ENCODE measurements at regions not wholly inside any gene's neighbourhood (a gene's known extent, or its start where the extent isn't known, plus 50 kb on each side); places are given as distances from the start of the nearest gene placed in this dataset.

- Histone ChIP-seq H3K27me3 (ENCODE audit: insufficient read depth, insufficient read length) (no peaks in the 10 kb centered on the region), H3K9me3 (ENCODE audit: insufficient read depth, low read length) (no peaks in the 10 kb centered on the region), H3K4me3 (ENCODE audit: insufficient read length, low read depth) (no peak overlapping the region), H3K9ac (ENCODE audit: insufficient read length, low read depth) (no peak overlapping the region), H3K36me3 (ENCODE audit: insufficient read depth, insufficient read length, low read length) (no peaks in the 10 kb centered on the region), H3K4me1 (ENCODE audit: insufficient read depth, insufficient read length) (no peaks in the 10 kb centered on the region)
- no peak for TF ChIP-seq SUZ12 (IDR thresholded peaks at IDR 0.05; ENCODE audit: extremely low read depth, insufficient read depth, insufficient read length)
- no peak for TF ChIP-seq ZNF274 (IDR thresholded peaks at IDR 0.05; ENCODE audit: low read depth, low read length)
- no peak for TF ChIP-seq YY1 (IDR thresholded peaks at IDR 0.05; ENCODE audit: insufficient read depth, insufficient read length)
- DNase-seq (ENCODE audit: low read depth, low spot score): no peak
Measured at GRCh38 chr14:58697930-58698642, 60.3 kb downstream of the DACT1 start.

- DNase-seq (ENCODE audit: low read depth, low spot score): no peak
- Histone ChIP-seq H3K9me3 (ENCODE audit: insufficient read depth, low read length) (no peaks in the 10 kb centered on the region), H3K36me3 (ENCODE audit: insufficient read depth, insufficient read length, low read length) (no peaks in the 10 kb centered on the region), H3K4me1 (ENCODE audit: insufficient read depth, insufficient read length) (no peaks in the 10 kb centered on the region), H3K4me3 (ENCODE audit: insufficient read length, low read depth) (no peak overlapping the region), H3K27me3 (ENCODE audit: insufficient read depth, insufficient read length) (no peaks in the 10 kb centered on the region), H3K9ac (ENCODE audit: insufficient read length, low read depth) (no peak overlapping the region)
- TF ChIP-seq YY1 (IDR thresholded peaks at IDR 0.05; ENCODE audit: insufficient read depth, insufficient read length) (no peak), SUZ12 (IDR thresholded peaks at IDR 0.05; ENCODE audit: extremely low read depth, insufficient read depth, insufficient read length) (no peak), ZNF274 (IDR thresholded peaks at IDR 0.05; ENCODE audit: low read depth, low read length) (no peak)
Measured at GRCh38 chr14:58699681-58700205, 62.0 kb downstream of the DACT1 start.

- Histone ChIP-seq H3K9ac (ENCODE audit: insufficient read length, low read depth) (no peak overlapping the region), H3K4me1 (ENCODE audit: insufficient read depth, insufficient read length) (no peaks in the 10 kb centered on the region), H3K4me3 (ENCODE audit: insufficient read length, low read depth) (no peak overlapping the region), H3K36me3 (ENCODE audit: insufficient read depth, insufficient read length, low read length) (no peaks in the 10 kb centered on the region), H3K27me3 (ENCODE audit: insufficient read depth, insufficient read length) (no peaks in the 10 kb centered on the region), H3K9me3 (ENCODE audit: insufficient read depth, low read length) (no peaks in the 10 kb centered on the region)
- TF ChIP-seq SUZ12 (IDR thresholded peaks at IDR 0.05; ENCODE audit: extremely low read depth, insufficient read depth, insufficient read length) (no peak), YY1 (IDR thresholded peaks at IDR 0.05; ENCODE audit: insufficient read depth, insufficient read length) (no peak), ZNF274 (IDR thresholded peaks at IDR 0.05; ENCODE audit: low read depth, low read length) (no peak)
- no peak for DNase-seq (ENCODE audit: low read depth, low spot score)
Measured at GRCh38 chr14:58701156-58701555, 63.4 kb downstream of the DACT1 start.

GRCh38 chr14:58701604-58702003, 63.8 kb downstream of the DACT1 start:
- Histone ChIP-seq H3K27me3 (ENCODE audit: insufficient read depth, insufficient read length) (no peaks in the 10 kb centered on the region), H3K9ac (ENCODE audit: insufficient read length, low read depth) (no peak overlapping the region), H3K9me3 (ENCODE audit: insufficient read depth, low read length) (no peaks in the 10 kb centered on the region), H3K4me1 (ENCODE audit: insufficient read depth, insufficient read length) (no peaks in the 10 kb centered on the region), H3K4me3 (ENCODE audit: insufficient read length, low read depth) (no peak overlapping the region), H3K36me3 (ENCODE audit: insufficient read depth, insufficient read length, low read length) (no peaks in the 10 kb centered on the region)
- no peak for TF ChIP-seq ZNF274 (IDR thresholded peaks at IDR 0.05; ENCODE audit: low read depth, low read length)
- no peak for TF ChIP-seq SUZ12 (IDR thresholded peaks at IDR 0.05; ENCODE audit: extremely low read depth, insufficient read depth, insufficient read length)
- TF ChIP-seq YY1 (IDR thresholded peaks at IDR 0.05; ENCODE audit: insufficient read depth, insufficient read length): no peak
- DNase-seq (ENCODE audit: low read depth, low spot score): no peak

- Histone ChIP-seq H3K4me1 (ENCODE audit: insufficient read depth, insufficient read length) (no peaks in the 10 kb centered on the region), H3K36me3 (ENCODE audit: insufficient read depth, insufficient read length, low read length) (no peaks in the 10 kb centered on the region), H3K9ac (ENCODE audit: insufficient read length, low read depth) (no peak overlapping the region), H3K4me3 (ENCODE audit: insufficient read length, low read depth) (no peak overlapping the region), H3K27me3 (ENCODE audit: insufficient read depth, insufficient read length) (no peaks in the 10 kb centered on the region), H3K9me3 (ENCODE audit: insufficient read depth, low read length) (no peaks in the 10 kb centered on the region)
- TF ChIP-seq ZNF274 (IDR thresholded peaks at IDR 0.05; ENCODE audit: low read depth, low read length): no peak
- no peak for TF ChIP-seq YY1 (IDR thresholded peaks at IDR 0.05; ENCODE audit: insufficient read depth, insufficient read length)
- TF ChIP-seq SUZ12 (IDR thresholded peaks at IDR 0.05; ENCODE audit: extremely low read depth, insufficient read depth, insufficient read length): no peak
- DNase-seq (ENCODE audit: low read depth, low spot score): no peak
Measured at GRCh38 chr14:58702441-58703160, 64.8 kb downstream of the DACT1 start.

- H3K36me3 ChIP-seq (ENCODE audit: insufficient read depth, insufficient read length, low read length): no peaks in the 10 kb centered on the region
- H3K4me1 ChIP-seq (ENCODE audit: insufficient read depth, insufficient read length): no peaks in the 10 kb centered on the region
- TF ChIP-seq YY1 (IDR thresholded peaks at IDR 0.05; ENCODE audit: insufficient read depth, insufficient read length): no peak
- no peak for TF ChIP-seq ZNF274 (IDR thresholded peaks at IDR 0.05; ENCODE audit: low read depth, low read length)
- no peak for TF ChIP-seq SUZ12 (IDR thresholded peaks at IDR 0.05; ENCODE audit: extremely low read depth, insufficient read depth, insufficient read length)
- no peaks in the 10 kb centered on the region for H3K9me3 ChIP-seq (ENCODE audit: insufficient read depth, low read length)
- H3K27me3 ChIP-seq (ENCODE audit: insufficient read depth, insufficient read length): no peaks in the 10 kb centered on the region
- no peak overlapping the region for H3K9ac ChIP-seq (ENCODE audit: insufficient read length, low read depth)
- no peak for DNase-seq (ENCODE audit: low read depth, low spot score)
- no peak overlapping the region for H3K4me3 ChIP-seq (ENCODE audit: insufficient read length, low read depth)
Measured at GRCh38 chr14:58703161-58703506, 65.4 kb downstream of the DACT1 start.

- Histone ChIP-seq H3K4me1 (ENCODE audit: insufficient read depth, insufficient read length) (no peaks in the 10 kb centered on the region), H3K9me3 (ENCODE audit: insufficient read depth, low read length) (no peaks in the 10 kb centered on the region), H3K9ac (ENCODE audit: insufficient read length, low read depth) (no peak overlapping the region), H3K27me3 (ENCODE audit: insufficient read depth, insufficient read length) (no peaks in the 10 kb centered on the region), H3K4me3 (ENCODE audit: insufficient read length, low read depth) (no peak overlapping the region), H3K36me3 (ENCODE audit: insufficient read depth, insufficient read length, low read length) (no peaks in the 10 kb centered on the region)
- TF ChIP-seq SUZ12 (IDR thresholded peaks at IDR 0.05; ENCODE audit: extremely low read depth, insufficient read depth, insufficient read length): no peak
- TF ChIP-seq YY1 (IDR thresholded peaks at IDR 0.05; ENCODE audit: insufficient read depth, insufficient read length): no peak
- no peak for TF ChIP-seq ZNF274 (IDR thresholded peaks at IDR 0.05; ENCODE audit: low read depth, low read length)
- DNase-seq (ENCODE audit: low read depth, low spot score): no peak
Measured at GRCh38 chr14:58705066-58705465, 67.3 kb downstream of the DACT1 start.

All from NT2/D1 (cell line).